ENCODE measurements at regions not wholly inside any gene's neighbourhood (a gene's known extent, or its start where the extent isn't known, plus 50 kb on each side); places are given as distances from the start of the nearest gene placed in this dataset.

GRCh38 chr20:60868316-60868891, 383.7 kb upstream of the CDH4 start:
- Mint-ChIP-seq H3K9me3 (ENCODE audit: low read depth) (no peaks in the 10 kb centered on the region), H3K4me3 (ENCODE audit: unreplicated experiment) (no peak overlapping the region), H3K27ac (ENCODE audit: unreplicated experiment) (no peak overlapping the region), H3K4me1 (ENCODE audit: low read depth) (no peaks in the 10 kb centered on the region), H3K27me3 (ENCODE audit: low read depth) (peaks cover 20% of the 10 kb centered on the region), H3K36me3 (ENCODE audit: low read depth) (no peaks in the 10 kb centered on the region)
- DNase-seq (ENCODE audit: low spot score) = no peak
- TF ChIP-seq CTCF (IDR thresholded peaks at IDR 0.05) = no peak

GRCh38 chr20:60869087-60869486, 383.0 kb upstream of the CDH4 start:
- no peaks in the 10 kb centered on the region for H3K4me1 Mint-ChIP-seq (ENCODE audit: low read depth)
- H3K4me3 Mint-ChIP-seq (ENCODE audit: unreplicated experiment) = no peak overlapping the region
- H3K27ac Mint-ChIP-seq (ENCODE audit: unreplicated experiment) = no peak overlapping the region
- no peaks in the 10 kb centered on the region for H3K36me3 Mint-ChIP-seq (ENCODE audit: low read depth)
- H3K27me3 Mint-ChIP-seq (ENCODE audit: low read depth) = peaks cover 18% of the 10 kb centered on the region
- no peaks in the 10 kb centered on the region for H3K9me3 Mint-ChIP-seq (ENCODE audit: low read depth)
- TF ChIP-seq CTCF (IDR thresholded peaks at IDR 0.05) = no peak
- no peak for DNase-seq (ENCODE audit: low spot score)

DNA sequence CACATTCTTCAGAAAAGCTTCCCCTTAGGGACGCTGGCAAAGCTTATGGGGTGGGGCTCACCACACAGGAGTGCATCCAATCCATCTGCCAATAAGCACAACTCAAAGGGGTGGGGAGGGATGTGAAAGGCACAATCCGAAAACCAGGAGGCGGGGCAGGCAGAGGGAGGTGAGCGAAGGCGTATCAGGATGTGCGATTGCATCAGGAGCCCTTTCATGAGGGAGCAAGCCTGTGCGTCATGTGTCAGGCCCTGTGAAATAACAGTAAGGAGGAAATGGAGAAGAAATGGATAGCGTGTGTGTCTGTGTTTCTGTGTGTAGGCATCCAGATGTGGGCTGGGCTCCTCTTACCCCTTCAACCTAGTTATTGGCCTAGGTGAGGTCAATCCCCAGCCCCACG, 382.4 kb upstream of the CDH4 start:
- Mint-ChIP-seq H3K27ac (ENCODE audit: unreplicated experiment) (no peak overlapping the region), H3K9me3 (ENCODE audit: low read depth) (no peaks in the 10 kb centered on the region), H3K27me3 (ENCODE audit: low read depth) (peaks cover 17% of the 10 kb centered on the region), H3K36me3 (ENCODE audit: low read depth) (no peaks in the 10 kb centered on the region), H3K4me3 (ENCODE audit: unreplicated experiment) (no peak overlapping the region), H3K4me1 (ENCODE audit: low read depth) (no peaks in the 10 kb centered on the region)
- no peak for DNase-seq (ENCODE audit: low spot score)
- TF ChIP-seq CTCF (IDR thresholded peaks at IDR 0.05) = no peak

DNA sequence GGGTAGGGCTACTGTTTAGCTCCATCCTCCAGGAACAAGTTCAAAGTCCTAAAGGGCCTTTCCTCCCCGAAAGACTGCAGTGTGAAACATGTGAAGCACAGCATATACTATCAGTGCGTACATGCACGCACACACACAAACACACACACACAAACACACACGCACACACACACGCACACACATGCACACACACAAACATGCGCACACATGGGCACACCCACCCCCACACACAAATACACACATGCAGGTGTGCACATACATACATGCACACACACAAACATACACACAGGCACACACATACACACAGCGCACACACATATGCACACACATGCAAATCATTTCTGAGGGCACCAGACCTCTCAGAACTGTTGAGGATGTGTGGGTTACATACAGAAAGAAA, 382.0 kb upstream of the CDH4 start:
- Mint-ChIP-seq H3K27me3 (ENCODE audit: low read depth) (peaks cover 16% of the 10 kb centered on the region), H3K9me3 (ENCODE audit: low read depth) (no peaks in the 10 kb centered on the region), H3K27ac (ENCODE audit: unreplicated experiment) (no peak overlapping the region), H3K36me3 (ENCODE audit: low read depth) (no peaks in the 10 kb centered on the region), H3K4me3 (ENCODE audit: unreplicated experiment) (no peak overlapping the region), H3K4me1 (ENCODE audit: low read depth) (no peaks in the 10 kb centered on the region)
- no peak for DNase-seq (ENCODE audit: low spot score)
- no peak for TF ChIP-seq CTCF (IDR thresholded peaks at IDR 0.05)

DNA sequence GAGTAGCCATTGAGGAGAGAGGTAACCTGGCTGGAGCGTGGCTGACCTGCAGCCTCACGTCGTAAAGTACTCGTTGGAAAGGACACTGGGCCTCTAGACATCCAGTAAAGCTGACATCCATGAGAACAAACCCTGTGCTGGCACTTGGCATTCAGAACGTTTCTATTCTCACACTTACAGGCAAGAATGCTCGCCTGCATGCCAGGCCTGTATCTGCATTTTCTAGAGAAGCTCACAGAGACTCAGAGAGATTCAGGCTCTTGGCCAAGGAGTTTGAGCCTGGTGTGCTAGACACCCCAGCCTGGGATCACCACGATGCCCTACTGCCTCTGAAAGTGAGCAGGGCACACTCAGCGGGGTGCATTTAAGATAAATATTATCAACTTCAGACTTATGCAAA, 379.8 kb upstream of the CDH4 start:
- peaks cover 12% of the 10 kb centered on the region for H3K27me3 Mint-ChIP-seq (ENCODE audit: low read depth)
- no peaks in the 10 kb centered on the region for H3K4me1 Mint-ChIP-seq (ENCODE audit: low read depth)
- no peak overlapping the region for H3K4me3 Mint-ChIP-seq (ENCODE audit: unreplicated experiment)
- no peak for TF ChIP-seq CTCF (IDR thresholded peaks at IDR 0.05)
- DNase-seq (ENCODE audit: low spot score) = no peak
- no peaks in the 10 kb centered on the region for H3K9me3 Mint-ChIP-seq (ENCODE audit: low read depth)
- H3K27ac Mint-ChIP-seq (ENCODE audit: unreplicated experiment) = no peak overlapping the region
- no peaks in the 10 kb centered on the region for H3K36me3 Mint-ChIP-seq (ENCODE audit: low read depth)
